ENCODE measurements at regions not wholly inside any gene's neighbourhood (a gene's known extent, or its start where the extent isn't known, plus 50 kb on each side); places are given as distances from the start of the nearest gene placed in this dataset.

DNA sequence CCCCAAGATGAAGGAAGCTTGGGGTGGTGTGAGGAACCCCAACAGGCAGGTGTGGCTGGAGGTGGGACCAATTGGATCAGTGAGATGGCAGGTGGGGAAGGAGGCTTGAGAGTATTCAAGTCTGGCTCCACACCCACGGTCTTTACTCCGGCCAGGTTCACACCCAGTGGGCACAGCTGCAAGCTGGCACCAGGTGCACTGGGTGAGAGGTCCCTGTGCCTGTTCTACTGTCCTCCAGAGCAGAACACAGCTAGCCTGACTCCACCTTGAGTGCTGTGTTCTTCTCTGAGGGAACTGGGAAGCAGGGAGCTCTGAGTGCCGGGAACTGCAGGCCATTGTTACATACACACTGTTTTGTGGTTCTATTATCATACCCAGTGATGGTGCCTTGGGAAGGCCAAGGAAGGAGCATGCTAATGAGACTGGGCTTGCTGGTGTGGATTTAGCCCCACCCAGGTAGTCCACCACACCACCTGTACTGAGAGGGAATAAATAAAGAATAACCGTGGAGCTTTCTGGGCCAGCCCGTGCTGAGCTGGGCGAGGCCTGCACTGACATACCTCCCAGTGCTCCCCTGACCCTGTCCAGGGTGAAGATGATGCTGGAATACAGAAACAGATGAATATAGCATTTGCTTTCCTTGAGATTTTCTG, 93.4 kb downstream of the ABHD5 start:
- DNase-seq (ENCODE audit: low spot score) = no peak

DNA sequence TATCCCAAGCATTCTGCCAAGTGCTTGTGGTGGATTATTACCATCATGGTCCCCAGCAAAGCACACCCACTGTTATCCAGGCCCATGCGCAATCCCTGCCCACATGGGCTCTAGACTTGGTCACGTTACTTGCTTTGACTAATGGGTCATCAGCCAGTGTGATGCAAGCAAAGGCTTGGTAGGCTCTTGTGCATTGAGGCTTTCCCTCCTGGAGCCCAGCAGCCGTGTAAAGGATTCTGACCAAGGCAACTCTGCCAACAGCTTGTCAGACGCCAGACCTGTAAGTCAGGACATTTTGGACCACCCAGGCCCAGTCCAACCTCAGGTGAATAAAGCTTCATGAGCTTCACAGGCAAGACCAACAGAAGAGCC, 93.9 kb downstream of the ABHD5 start:
- DNase-seq (ENCODE audit: low spot score) = no peak

DNA sequence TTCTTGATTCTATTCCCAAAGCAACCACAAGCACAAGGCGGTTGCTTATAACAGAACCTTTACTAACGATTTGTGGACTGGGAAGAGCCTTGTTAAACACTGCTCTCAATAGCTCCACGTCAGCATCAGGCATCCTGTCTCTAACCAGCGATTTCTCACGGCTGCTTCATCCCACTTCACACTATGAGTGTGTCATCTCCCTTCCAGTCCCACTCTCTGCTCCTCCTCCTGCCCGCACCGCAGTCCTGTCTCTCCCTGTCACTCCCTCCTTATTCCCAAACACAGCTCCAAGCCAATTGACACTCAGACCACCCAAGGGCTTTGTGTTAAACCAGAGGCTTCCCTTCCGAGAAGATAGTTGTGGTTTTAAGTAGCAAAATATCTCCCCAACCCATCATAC, 94.8 kb downstream of the ABHD5 start:
- no peak for DNase-seq (ENCODE audit: low spot score)

DNA sequence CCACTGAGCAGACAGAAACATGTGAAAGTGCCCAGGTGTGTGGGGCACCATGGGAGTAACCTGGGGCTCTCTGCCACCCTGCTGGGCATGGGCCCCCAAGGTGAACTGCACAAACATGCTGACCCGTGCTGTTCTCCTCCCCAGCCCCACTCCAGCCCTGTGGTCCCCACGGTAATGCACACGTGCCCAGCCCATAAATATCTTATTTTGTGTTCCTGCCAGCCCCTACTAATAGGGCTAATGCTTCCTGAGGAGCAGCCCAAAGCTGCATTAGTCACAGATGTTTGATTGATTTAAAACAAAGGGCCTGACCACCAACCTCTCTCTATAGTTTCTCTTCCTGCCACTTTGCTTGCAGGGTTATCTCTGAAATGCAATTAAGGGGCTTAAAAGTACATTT, 95.4 kb downstream of the ABHD5 start:
- DNase-seq (ENCODE audit: low spot score) = no peak

DNA sequence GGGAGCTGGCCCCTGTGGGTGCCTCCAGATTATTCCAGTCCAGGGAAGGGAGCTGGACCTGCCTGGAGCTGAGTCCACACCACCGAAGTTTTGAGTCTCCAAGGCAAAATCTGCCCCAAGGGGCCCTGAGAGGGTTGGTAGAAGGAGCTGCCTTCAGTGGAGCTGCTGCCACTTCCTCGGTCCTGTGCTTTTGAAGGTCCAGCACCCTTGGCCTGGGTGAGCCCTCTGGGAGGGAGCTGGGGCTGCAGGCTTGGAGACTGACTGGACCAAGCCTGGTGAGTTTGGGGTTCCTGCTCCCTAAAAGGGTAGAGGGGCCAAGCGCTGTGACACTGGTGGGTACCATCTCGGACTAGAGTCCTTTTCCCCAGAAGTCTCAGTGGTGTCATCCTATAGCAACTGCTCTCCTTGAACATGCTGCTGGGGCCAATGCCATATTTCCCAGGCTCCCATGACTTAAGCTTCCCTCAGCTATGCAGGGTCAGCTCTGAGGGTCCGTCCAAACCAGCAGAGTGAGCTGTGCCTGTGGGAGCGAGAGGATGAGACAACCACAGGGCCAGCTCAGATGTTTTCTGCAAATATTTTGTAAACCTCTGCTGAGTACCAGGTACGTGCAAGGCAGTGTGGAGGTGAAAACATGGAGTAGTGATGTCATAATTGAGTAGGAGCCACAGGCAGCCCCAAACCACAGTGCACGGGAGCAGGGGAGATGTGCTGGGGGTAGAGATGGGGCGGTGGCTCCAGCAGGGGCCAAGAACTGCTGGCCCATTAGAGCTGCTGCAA, 96.0 kb downstream of the ABHD5 start:
- DNase-seq (ENCODE audit: low spot score) = no peak

DNA sequence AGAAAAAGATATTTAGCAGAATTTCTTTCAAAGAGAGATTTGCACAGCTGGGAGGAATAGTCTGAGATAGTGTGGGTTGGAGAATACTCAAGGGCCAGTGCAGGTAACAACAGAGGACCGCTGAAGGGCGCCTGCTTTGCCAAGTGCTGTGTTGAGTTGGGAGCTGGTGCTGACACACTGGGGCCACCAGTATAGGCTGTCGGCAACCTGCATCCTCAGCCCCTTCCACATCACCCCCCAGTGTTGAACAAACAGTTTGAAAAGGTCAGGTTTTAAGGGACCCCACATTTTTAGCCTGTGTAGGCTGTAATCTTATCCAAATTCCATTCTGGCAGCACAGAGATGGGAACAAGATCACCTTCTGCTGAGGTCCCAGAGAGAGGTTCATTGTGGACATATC, 96.6 kb downstream of the ABHD5 start:
- no peak for DNase-seq (ENCODE audit: low spot score)

DNA sequence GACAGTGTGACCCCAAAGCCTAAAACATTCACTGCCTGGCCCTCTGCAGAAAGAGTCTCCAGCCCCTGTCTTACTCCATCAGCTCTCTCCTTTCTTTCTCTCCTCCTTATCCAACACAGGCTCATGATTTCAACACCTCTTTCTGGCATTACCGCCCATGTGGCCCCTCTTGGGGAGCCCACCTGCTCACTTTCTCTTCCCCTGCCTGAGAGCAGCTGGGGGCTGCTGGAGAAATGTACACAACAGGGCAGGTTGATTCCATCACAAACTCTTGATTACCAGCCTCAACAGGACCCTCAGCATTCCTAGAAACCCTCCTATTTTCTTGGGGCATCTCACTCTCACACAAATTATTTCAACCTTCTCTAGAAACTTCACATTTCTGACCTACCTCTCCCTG, 98.3 kb downstream of the ABHD5 start:
- no peak for DNase-seq (ENCODE audit: low spot score)

DNA sequence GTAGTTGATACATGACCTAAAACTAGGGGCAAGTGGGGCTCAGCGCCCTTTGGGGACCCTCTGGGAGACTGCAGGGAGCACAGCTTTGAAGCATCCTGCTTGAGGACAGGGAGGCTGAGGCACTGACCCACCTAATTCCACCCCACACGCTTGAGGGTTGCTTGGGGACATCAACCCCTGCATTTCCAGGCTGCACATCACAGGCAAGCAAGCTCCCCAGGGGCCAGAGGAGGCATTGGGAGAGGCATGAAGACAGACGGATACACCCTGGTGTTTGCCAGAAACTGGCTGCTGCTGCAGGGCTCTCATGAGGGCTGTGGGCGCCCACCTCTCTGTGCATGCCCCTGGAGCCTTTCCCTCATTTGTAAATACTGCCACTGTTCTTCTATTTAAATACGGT, 99.3 kb downstream of the ABHD5 start:
- DNase-seq (ENCODE audit: low spot score) = no peak

DNA sequence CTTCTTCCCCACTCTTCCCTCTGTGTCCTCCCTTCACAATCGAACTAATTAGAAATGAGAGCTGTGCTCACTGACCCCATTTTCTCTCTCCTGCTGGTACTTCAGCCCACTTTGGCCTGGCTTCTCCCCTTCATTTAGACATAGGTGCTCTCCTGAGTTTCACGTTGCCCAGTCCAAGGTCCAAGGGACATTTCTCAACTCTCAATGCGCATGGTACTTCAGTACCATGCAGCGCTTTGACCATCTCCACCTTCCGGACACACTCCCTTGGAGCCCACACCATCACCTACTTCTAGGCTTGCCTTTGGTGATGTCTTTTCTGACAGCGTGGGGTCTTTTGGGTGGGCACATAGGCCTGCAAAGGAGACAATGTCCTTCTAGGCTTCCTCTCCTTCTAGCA, 99.7 kb downstream of the ABHD5 start:
- no peak for DNase-seq (ENCODE audit: low spot score)

DNA sequence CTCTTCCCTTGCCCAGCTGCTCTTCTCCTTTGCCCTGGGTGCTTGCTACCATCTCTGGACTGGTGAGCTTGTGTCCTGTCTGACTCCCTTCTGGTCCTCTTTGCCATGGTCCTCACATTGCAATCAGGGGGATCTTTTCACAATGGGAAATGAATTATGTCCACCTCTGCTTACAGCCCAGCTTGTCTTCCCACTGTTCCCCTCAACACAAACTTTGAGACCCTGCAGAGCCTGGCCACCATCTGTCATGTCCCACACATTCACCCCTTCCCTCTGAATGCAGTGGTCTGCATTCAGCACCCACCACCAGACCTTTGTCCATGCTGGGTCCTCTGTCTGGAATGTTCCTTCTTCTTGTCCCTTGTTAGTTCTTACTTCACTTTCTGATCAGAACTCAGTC, 100.5 kb downstream of the ABHD5 start:
- DNase-seq (ENCODE audit: low spot score) = no peak

DNA sequence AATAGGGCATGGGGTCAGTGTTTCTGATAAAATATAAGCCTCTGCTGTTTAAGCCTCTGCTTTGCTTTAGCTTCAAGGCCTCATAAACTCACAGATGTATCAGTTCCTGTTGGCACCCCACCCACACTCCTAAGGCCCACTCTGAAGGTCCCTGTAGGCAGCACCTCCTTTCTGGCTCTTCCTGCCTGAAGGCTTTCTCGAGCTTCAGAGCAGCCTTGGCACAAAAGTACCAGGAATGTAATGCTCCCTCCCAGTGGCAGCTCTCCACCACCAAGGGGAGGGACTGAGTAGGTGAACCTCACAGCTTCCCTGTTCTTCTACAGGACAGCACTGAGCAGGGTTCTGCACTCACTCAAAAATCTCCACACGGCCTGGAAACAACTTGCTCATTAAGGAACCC, 102.2 kb downstream of the ABHD5 start:
- DNase-seq (ENCODE audit: low spot score) = no peak

DNA sequence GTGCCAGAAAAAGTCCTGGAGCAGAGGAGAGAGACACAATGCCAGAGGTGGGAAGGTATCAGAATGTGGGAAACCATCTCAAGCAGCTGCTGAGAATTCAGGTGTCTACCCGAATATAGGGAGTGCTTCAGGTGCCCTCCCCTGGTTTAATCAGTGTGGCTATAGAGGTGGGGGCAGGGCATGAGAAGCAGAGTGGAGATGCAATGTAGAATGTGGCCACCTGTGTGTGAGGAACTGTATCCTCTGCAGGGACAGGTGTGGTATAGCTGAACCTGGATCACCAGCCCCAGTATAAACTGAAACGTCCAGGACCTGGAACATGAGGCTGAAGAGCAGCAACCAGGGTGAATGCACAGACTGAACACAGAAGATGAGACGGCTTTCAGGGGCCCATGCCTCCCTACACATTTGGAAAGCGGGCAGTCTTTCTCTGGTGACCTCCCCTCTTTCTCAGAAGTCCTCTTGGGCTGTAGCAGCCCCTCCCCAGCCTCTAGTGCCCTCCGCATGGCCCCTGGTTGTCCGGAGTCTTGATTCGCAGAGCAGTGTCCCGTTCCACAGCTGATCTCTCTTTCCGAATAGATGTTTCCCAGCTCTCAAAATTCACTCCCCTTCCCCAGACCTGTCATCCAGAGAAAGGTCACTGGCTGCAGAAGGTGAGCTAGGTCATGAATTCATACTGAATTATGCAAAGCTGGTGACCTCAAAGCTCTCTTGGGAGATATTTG, 103.1 kb downstream of the ABHD5 start:
- DNase-seq (ENCODE audit: low spot score) = no peak

DNA sequence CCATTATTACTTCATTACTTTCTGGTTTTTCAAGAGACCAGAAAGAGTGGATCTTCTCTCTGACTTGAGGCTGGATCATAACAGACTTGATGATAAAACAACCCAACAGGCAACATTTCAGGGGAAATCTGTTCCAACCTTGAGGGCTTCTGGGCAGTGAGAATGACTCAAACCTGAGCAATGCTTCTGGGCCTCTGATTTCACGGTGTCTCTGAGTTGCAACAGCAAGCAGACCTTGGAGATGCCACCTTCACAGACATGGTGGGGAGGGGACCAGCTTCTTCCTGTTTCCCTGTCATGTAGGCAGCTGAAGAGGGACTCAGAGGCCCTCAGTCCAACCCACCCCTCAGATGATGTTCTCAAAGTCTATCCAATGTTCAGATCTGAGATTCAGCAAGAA, 104.0 kb downstream of the ABHD5 start:
- no peak for DNase-seq (ENCODE audit: low spot score)

DNA sequence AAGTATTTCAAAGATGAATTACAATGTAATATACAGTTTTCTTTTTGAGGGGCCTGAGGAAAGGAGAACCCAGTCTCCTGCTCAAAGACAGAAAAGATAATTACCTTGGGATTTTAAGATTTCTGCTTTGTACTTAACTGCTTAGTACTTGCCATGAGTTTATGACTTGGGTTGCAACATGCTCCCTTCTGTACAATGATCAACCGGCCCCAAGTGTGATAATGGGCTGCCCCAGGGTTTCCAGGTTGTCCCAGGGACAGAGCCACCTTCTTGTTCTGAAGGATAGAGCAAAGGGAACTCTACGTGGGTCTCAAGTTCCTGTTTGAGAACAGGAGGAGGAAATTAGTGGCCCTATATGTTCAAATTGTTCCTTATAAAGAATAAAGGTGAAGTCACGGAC, 104.8 kb downstream of the ABHD5 start:
- DNase-seq (ENCODE audit: low spot score) = no peak

DNA sequence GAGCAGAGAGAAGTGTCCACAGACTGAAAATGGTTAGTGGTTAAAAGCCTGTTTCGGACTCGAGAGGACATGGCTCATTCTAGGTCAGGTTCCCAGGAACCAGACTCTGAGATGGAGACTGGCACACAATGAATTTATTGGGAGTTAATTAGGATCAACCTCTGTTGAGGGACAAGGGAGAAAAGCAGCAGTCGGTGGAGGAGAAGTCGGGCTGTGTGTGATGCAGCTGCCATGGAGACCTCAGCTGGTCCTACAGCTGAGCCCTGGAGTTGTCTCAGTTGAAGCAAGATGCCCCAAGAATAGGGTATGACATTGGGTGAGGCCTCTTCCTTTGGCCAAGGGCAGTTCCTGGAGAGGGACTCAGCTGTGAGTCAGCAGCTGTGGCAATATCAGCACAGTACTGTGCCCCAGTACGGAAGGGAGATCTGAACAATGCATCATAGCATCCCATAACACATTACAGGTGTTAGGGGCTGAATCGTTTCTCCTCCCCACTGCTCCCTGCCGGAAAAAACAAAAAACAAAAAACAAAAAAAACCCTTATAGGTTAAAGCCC, 105.4 kb downstream of the ABHD5 start:
- DNase-seq (ENCODE audit: low spot score) = no peak

DNA sequence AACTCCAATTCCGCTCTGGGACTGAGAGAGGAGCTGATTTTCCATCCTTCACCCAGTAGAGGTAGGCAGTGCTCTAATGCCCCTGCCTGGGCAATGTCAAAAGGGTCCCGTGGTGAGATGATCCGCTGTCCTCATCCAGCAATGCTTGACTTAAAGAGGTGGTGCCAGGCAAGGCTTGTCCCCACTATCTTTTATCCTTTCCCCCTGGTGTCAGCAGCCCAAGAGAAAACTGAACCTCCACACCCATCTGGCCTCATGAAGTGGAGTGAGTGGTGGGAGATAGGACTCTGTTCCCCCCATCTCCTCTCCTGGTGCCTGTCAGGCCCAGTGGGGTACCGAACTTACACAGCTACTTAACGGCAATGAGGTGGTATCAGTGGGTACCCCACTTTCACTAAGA, 107.1 kb downstream of the ABHD5 start:
- DNase-seq (ENCODE audit: low spot score) = no peak

DNA sequence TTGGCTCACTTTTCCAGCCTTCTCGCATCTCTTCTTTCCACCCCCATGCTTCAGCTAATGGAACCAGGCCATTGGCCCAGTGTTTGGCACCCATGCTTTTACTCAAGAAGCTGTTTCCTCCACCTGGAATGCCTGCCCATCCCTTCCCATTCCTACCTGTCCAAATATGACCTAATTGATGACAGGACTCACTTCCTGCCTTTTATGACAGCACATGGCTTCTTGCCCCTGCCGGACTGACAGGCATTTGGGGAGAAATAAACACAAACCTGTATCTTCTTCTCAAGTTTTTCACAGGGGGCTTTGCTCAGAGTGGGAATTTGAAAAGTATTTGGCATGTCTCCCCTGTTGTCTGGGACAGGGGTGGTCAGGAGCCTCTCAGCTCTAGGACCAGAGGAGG, 120.1 kb downstream of the ABHD5 start:
- DNase-seq (ENCODE audit: low spot score) = no peak

DNA sequence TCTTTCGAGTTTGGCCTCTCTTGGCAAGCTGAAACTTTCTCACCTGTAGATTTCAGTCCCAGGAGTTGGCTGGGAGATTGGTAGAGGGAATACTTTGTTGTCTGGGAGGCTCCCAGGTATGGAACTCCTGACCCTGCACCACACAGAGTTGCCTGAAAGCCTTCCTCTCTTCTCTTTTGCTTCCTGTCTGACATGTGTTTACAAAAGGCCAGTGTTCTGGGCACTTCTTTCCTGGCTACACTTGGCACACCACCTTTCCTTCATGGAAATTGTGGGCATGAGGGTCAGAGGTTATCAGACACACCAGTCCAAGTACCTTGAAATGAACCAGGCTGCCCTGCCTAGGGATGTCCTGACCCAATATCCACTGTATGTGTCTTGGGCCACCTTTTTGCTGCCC, 123.7 kb downstream of the ABHD5 start:
- DNase-seq (ENCODE audit: low spot score) = no peak

DNA sequence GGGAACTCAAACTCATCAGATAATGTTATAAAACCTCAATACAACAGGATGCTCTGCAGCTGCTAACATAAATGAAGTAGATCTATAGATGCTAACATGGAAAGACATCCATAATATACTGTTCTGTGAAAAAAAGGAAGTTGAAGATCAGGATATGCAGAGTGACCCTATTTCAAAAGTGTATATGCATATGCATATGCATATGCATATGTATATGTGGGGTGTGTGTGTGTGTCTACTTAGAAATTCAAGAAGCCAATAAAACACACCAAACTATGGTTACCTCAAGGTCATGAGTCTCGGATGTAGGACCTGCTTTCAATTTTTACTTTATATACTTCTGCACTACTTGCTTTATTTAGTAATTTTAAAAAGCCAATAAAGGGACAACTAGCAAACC, 125.6 kb downstream of the ABHD5 start:
- DNase-seq (ENCODE audit: low spot score) = no peak

DNA sequence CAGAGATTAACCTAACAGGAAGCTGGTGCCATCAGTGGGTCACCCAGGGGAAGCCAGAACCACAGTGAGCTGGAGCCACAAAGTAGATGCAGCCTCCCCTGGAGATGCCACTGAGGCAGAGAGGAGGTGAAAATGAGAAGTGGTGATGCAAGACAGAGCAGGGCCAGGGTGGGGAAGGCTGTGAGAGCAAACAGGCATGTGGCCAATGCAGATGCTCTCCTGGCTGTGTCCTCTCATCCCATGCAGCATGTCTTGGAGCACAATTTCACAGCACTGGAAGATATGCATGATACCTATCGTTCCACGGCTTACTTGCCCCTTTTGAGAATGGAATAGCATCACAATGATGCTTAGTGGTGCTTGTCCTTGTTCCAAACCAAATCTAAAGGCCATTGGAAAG, 126.3 kb downstream of the ABHD5 start:
- no peak for DNase-seq (ENCODE audit: low spot score)

DNA sequence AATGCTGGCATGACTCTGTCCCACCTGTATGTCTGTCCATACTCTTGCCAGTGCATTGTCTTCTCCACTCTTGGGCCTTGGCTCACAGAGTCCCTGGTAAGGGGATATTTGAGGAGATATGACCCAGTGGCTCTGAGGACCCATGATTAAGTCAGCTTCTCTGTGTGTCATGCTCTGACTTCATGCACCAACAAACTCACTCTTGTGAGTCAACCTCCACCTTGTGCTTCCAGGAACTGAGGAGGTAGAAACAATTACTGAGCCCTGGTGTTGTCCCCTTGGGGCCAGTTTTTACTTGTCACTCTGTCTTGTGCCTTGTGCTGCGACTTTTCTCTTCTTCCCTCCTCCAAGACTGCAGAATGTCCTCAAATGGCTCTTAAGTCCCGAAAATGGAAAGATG, 127.1 kb downstream of the ABHD5 start:
- no peak for DNase-seq (ENCODE audit: low spot score)

DNA sequence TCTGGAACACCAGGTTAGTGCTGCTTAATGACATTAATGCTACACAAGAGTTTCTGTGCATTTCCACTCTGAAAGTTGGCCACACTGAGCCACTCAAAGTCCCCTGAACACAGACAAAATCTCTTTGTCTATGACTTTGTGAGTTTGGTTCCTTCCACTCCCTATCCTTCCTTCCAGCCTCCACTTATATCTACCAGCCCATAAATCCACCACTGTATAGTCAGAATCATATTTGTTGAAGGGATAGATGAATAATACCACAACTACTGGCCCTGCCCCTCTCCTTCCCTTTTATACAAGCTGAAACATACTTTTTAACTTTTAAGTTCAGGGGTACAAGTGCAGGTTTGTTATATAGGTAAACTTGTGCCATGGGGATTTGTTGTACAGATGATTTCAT, 127.5 kb downstream of the ABHD5 start:
- DNase-seq (ENCODE audit: low spot score) = no peak
